ENCODE measurements at regions not wholly inside any gene's neighbourhood (a gene's known extent, or its start where the extent isn't known, plus 50 kb on each side); places are given as distances from the start of the nearest gene placed in this dataset.
"Not testable (repeated sequence)": the region's sequence is repeated elsewhere in the genome, so short reads cannot be mapped to it uniquely, and the experiment has no call there.

DNA sequence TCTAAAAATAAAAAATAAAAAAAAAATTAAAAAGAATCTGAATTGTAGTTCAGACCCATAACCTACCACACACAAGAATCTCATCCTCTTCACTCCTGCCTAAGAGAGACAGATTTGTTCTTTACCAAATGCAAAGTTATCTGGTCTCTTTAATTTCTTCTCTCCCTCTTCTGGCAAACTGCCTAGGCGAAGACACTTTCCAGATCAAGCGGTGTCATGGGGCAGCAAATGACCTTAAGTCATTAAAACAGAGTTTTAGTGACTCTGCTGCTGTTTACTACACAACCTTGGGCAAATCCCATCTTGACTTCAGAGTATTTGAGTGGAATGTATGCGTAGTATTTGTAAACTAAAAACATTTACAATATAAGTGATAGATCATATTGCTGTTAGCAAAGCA lies 60.9 kb upstream of the NID2 start:
- no peak for ATAC-seq (ENCODE audit: poor library complexity)
- DNase-seq: no peak
- intact Hi-C loops (cut with DNase I): loop anchor here (5.0 kb wide), 1 partner anchor 132 kb away; no protein-coding TSS in a partner anchor

- no peak for DNase-seq
- ATAC-seq (ENCODE audit: poor library complexity): no peak
- intact Hi-C loops (cut with DNase I): no loop called here
These were observed 57.0 kb upstream of the NID2 start for GRCh38 chr14:52125885-52126284.

- DNase-seq (no peak), ATAC-seq (ENCODE audit: poor library complexity) (peak; percentile 78)
- intact Hi-C loops (cut with DNase I): no loop called here
These were observed 56.2 kb upstream of the NID2 start for GRCh38 chr14:52124791-52125684.

GRCh38 chr14:52122163-52122562 lies 53.3 kb upstream of the NID2 start:
- DNase-seq; ATAC-seq (ENCODE audit: poor library complexity); intact Hi-C loops (cut with DNase I): not testable (repeated sequence)

GRCh38 chr14:52121441-52121840 lies 52.6 kb upstream of the NID2 start:
- intact Hi-C loops (cut with DNase I): no loop called here
- ATAC-seq (ENCODE audit: poor library complexity) (no peak), DNase-seq (no peak)

DNA sequence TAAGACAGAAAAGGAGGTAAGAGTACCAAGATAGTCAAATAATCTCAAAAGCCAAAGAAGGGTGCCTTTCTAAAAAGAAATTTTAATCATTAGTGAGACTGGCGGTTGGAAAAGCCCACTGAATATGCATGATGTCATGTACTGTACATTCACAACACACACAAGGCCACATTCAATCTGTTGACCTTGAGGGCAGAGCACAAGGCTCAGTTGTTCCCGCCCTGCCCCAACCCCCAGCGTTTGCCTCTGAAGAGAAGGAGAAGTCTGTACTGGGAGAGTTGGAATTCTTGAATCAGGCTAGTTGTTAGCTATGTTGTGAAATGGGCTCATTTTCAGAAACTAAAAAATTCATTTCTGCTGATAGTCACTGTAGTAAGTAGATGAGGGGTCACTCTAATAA lies 50.2 kb upstream of the NID2 start:
- intact Hi-C loops (cut with DNase I): no loop called here
- no peak for ATAC-seq (ENCODE audit: poor library complexity)
- DNase-seq: no peak

Data from Right ventricle myocardium superior (tissue), 1 donor.